Brain microvascular endothelial cell (primary cell): ENCODE measurements at regions not wholly inside any gene's neighbourhood (a gene's known extent, or its start where the extent isn't known, plus 50 kb on each side); places are given as distances from the start of the nearest gene placed in this dataset.

Experiments
- DNase-seq: peaks from one replicate; pipeline ENCODE4 v3.0.0-alpha.2; 2020
- H3K27ac ChIP-seq: fragments of 250-450 bp; sonication (Bioruptor Pico); 2 replicates; pipeline ENCODE4 v1.5.1; 2020; ENCODE audit warnings: mild to moderate bottlenecking, moderate library complexity
- H3K27me3 ChIP-seq: fragments of 250-450 bp; sonication (Bioruptor Pico); replicated peaks from 2 replicates; pipeline ENCODE4 v1.5.1; 2020; ENCODE audit warnings: mild to moderate bottlenecking
- H3K36me3 ChIP-seq: fragments of 250-450 bp; sonication (Bioruptor Pico); replicated peaks from 2 replicates; pipeline ENCODE4 v1.5.1; 2020; ENCODE audit warnings: mild to moderate bottlenecking
- H3K4me3 ChIP-seq: 2 replicates; pipeline ENCODE4 v1.5.1; 2011; ENCODE audit warnings: low read depth, mild to moderate bottlenecking, control low read depth, low read length, moderate library complexity
- CTCF ChIP-seq: IDR thresholded peaks from 2 replicates; pipeline ENCODE4 v1.5.1; 2011; ENCODE audit warnings: low read depth, mild to moderate bottlenecking, moderate library complexity, low read length, control low read depth, inconsistent platforms; ENCODE audit errors: missing control alignments
- in situ Hi-C: cut with HindIII; loops from 2 replicates; pipeline ENCODE4 v1.10.0; 2017; ENCODE audit warnings: low sequenced_read_pairs, low pct_ligation_motif_present

GRCh38 chr5:116651653-116652052 is 77.0 kb upstream of the SEMA6A start:
- no peak overlapping the region for H3K27ac ChIP-seq
- DNase-seq = no peak
- no peak overlapping the region for H3K4me3 ChIP-seq
- TF ChIP-seq CTCF = no peak
- H3K36me3 ChIP-seq = no peaks in the 10 kb centered on the region
- no peaks in the 10 kb centered on the region for H3K27me3 ChIP-seq
- in situ Hi-C loops = no loop called here

GRCh38 chr5:116650964-116651363 is 76.3 kb upstream of the SEMA6A start:
- in situ Hi-C loops = no loop called here
- Histone ChIP-seq H3K4me3 (no peak overlapping the region), H3K27ac (no peak overlapping the region), H3K36me3 (no peaks in the 10 kb centered on the region), H3K27me3 (no peaks in the 10 kb centered on the region)
- no peak for TF ChIP-seq CTCF
- no peak for DNase-seq

GRCh38 chr5:116650544-116650943 is 75.9 kb upstream of the SEMA6A start:
- Histone ChIP-seq H3K36me3 (no peaks in the 10 kb centered on the region), H3K4me3 (no peak overlapping the region), H3K27me3 (no peaks in the 10 kb centered on the region), H3K27ac (no peak overlapping the region)
- TF ChIP-seq CTCF = no peak
- DNase-seq = no peak
- in situ Hi-C loops = no loop called here

GRCh38 chr5:116646611-116647289 is 72.1 kb upstream of the SEMA6A start:
- in situ Hi-C loops = no loop called here
- Histone ChIP-seq H3K36me3 (no peaks in the 10 kb centered on the region), H3K27me3 (no peaks in the 10 kb centered on the region), H3K27ac (no peak overlapping the region), H3K4me3 (no peak overlapping the region)
- TF ChIP-seq CTCF = no peak
- no peak for DNase-seq

- TF ChIP-seq CTCF = no peak
- no peaks in the 10 kb centered on the region for H3K27me3 ChIP-seq
- in situ Hi-C loops = no loop called here
- H3K4me3 ChIP-seq = no peak overlapping the region
- DNase-seq = no peak
- no peak overlapping the region for H3K27ac ChIP-seq
- no peaks in the 10 kb centered on the region for H3K36me3 ChIP-seq
Measured at GRCh38 chr5:116645627-116646026, 71.0 kb upstream of the SEMA6A start.

- no peak for TF ChIP-seq CTCF
- DNase-seq = no peak
- in situ Hi-C loops = no loop called here
- Histone ChIP-seq H3K36me3 (no peaks in the 10 kb centered on the region), H3K27me3 (no peaks in the 10 kb centered on the region), H3K27ac (no peak overlapping the region), H3K4me3 (no peak overlapping the region)
Measured at GRCh38 chr5:116640236-116640635, 65.6 kb upstream of the SEMA6A start.
